ENCODE measurements at regions not wholly inside any gene's neighbourhood (a gene's known extent, or its start where the extent isn't known, plus 50 kb on each side); places are given as distances from the start of the nearest gene placed in this dataset.

DNA sequence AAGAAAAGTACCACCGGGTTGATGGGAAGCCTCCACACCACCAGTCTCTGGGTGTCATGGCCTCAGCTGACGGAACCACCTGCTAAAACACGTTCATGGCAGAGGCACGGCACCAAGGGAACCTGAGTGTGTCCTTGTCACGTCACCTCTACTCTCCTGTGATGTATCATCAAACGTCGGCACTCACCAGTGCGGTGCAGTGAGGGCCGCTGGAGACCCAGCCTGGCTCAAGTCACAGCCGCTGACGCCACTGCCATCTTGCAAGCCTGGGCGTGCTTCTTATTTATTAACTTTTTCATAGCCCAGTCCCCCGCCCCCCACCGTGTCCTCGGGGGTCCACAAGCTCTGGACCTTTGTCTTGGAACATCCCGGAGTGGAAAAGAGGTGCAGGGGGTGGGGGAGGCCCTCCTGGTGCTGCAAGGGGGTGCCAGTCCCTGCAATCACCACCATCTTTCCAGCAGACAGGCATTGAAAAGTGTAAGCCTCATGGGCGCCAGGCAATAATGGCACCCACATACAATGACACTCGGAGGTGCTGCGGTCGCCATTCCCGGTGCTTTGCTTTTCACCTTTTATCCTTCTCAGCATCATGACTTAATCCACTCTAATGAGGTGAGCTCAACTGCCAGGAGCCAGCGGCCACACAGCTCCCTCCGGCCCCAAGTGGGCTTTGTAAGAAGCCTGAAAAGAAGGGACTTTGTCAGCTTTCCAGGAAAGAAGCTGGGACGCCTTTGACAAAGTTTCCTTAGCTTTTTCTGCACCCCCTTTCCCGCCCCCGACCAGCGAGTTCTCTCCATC is 202.3 kb upstream of the IRX1 start:
- no peaks in the 10 kb centered on the region for H3K27me3 ChIP-seq (ENCODE audit: control insufficient read depth, insufficient read depth, low read length)
- no peak overlapping the region for H3K27ac ChIP-seq (ENCODE audit: low read depth, low read length)
- ChIA-PET CTCF (no interaction called here), POLR2A (no interaction called here)
- DNase-seq (ENCODE audit: low read depth, low spot score) = no peak
- H3K4me3 ChIP-seq (ENCODE audit: low read depth, low read length) = no peak overlapping the region
- TF ChIP-seq, protein P1, sequence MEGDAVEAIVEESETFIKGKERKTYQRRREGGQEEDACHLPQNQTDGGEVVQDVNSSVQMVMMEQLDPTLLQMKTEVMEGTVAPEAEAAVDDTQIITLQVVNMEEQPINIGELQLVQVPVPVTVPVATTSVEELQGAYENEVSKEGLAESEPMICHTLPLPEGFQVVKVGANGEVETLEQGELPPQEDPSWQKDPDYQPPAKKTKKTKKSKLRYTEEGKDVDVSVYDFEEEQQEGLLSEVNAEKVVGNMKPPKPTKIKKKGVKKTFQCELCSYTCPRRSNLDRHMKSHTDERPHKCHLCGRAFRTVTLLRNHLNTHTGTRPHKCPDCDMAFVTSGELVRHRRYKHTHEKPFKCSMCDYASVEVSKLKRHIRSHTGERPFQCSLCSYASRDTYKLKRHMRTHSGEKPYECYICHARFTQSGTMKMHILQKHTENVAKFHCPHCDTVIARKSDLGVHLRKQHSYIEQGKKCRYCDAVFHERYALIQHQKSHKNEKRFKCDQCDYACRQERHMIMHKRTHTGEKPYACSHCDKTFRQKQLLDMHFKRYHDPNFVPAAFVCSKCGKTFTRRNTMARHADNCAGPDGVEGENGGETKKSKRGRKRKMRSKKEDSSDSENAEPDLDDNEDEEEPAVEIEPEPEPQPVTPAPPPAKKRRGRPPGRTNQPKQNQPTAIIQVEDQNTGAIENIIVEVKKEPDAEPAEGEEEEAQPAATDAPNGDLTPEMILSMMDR (IDR thresholded peaks at IDR 0.05; ENCODE audit: low read depth, low read length) = no peak
- peaks cover 64% of the 10 kb centered on the region for H3K9me3 ChIP-seq (ENCODE audit: control insufficient read depth, insufficient read depth, low read length)

DNA sequence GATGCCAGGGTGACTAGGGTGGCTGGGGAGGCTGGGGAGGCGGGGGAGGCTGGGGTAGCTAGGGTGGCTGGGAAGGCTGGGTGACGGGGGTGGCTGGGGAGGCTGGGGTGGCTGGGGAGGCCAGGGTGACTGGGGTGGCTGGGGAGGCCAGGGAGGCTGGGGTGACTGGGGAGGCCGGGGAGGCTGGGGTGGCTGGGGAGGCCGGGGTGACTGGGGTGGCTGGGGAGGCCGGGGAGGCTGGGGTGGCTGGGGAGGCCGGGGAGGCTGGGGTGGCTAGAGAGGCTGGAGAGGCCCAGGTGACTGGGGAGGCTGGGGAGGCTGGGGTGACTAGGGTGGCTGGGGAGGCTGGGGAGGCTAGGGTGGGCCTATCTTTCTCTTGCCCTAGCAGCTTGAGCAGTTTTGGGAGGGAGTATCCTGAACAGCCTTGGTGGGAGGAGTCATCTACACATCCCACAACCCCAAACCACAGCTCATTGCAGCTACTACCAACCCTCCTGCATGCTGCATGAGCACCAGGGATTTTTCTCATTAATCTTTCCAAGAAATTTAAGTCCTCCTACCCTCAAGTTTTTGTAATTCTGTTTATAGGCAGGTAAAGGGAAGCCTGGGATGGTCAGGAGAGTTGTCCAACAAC is 203.2 kb upstream of the IRX1 start:
- ChIA-PET POLR2A (no interaction called here), CTCF (no interaction called here)
- peaks cover 66% of the 10 kb centered on the region for H3K9me3 ChIP-seq (ENCODE audit: control insufficient read depth, insufficient read depth, low read length)
- DNase-seq (ENCODE audit: low read depth, low spot score) = no peak
- no peak overlapping the region for H3K27ac ChIP-seq (ENCODE audit: low read depth, low read length)
- TF ChIP-seq, protein P1 (IDR thresholded peaks at IDR 0.05; ENCODE audit: low read depth, low read length) = no peak
- H3K27me3 ChIP-seq (ENCODE audit: control insufficient read depth, insufficient read depth, low read length) = no peaks in the 10 kb centered on the region
- H3K4me3 ChIP-seq (ENCODE audit: low read depth, low read length) = no peak overlapping the region

DNA sequence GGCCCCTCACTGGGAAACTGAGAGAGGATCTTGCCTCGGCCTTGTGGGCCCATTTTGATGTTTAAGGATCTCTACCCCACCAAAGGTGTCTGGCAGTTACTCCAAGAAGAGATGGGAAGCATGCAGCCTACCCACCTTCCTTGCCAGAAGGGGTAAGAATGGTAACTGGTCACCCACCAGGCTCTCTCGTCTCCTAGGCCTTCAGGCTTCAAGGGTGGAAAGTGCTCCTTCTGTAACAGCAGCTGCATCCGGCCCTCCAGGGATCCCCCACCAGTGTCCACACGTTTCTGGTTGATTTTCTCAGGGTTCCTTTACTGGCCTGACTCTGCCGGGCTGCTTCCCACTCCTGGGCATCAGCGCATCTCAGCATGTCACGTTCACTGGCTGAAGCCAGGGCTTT is 204.4 kb upstream of the IRX1 start:
- TF ChIP-seq, protein P1 (IDR thresholded peaks at IDR 0.05; ENCODE audit: low read depth, low read length) = no peak
- DNase-seq (ENCODE audit: low read depth, low spot score) = no peak
- peaks cover 72% of the 10 kb centered on the region for H3K9me3 ChIP-seq (ENCODE audit: control insufficient read depth, insufficient read depth, low read length)
- no peaks in the 10 kb centered on the region for H3K27me3 ChIP-seq (ENCODE audit: control insufficient read depth, insufficient read depth, low read length)
- no peak overlapping the region for H3K27ac ChIP-seq (ENCODE audit: low read depth, low read length)
- H3K4me3 ChIP-seq (ENCODE audit: low read depth, low read length) = no peak overlapping the region
- POLR2A ChIA-PET = no interaction called here
- CTCF ChIA-PET = no interaction called here

DNA sequence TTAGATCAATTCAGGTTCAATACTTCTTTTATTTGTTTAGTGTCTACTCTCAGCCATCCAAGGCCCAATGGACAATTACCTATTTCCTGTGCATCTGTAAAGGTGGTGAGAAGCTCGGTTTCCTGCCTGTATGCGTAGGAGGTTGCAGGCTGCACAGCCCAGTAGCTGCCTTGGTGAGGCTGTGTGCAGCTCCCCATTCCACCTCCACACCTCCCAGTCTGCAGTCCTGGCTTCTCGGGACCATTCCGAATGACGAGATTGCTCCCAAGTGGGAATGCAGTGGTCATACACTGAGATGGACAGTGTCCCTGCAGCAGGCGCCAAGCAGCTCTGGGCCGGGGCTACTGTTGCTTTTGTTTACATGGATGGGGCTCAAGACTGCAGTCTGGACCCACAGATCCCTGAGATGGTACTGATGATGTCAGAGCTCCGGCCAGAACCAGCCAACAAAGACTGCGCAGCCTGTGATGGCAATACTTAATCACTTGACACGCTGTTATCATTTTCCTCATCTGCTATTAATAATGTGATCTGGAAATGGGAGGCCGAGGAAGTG is 206.1 kb upstream of the IRX1 start:
- ChIA-PET POLR2A (no interaction called here), CTCF (no interaction called here)
- Histone ChIP-seq H3K9me3 (ENCODE audit: control insufficient read depth, insufficient read depth, low read length) (peaks cover 84% of the 10 kb centered on the region), H3K4me3 (ENCODE audit: low read depth, low read length) (no peak overlapping the region), H3K27me3 (ENCODE audit: control insufficient read depth, insufficient read depth, low read length) (no peaks in the 10 kb centered on the region), H3K27ac (ENCODE audit: low read depth, low read length) (no peak overlapping the region)
- TF ChIP-seq, protein P1 (IDR thresholded peaks at IDR 0.05; ENCODE audit: low read depth, low read length) = no peak
- DNase-seq (ENCODE audit: low read depth, low spot score) = no peak

DNA sequence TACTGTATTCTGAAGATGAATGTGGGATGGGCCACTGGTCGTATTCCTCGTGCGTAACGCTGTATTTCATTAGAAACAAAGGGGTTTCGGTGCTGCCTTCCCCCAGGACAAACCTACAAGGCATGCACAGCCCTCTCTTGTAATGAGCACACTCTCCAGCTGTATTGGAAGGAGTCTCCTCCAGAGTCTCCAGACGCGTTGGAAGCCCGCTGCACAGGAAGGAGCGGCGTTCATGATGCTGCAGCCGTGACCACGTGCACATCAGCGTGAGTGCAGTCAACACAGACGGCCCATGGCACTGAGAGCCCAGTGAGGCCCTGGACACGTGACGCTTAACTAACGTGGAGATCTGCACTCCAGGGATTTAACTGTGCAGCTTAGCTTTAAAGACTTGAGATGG is 209.0 kb upstream of the IRX1 start:
- Histone ChIP-seq H3K4me3 (ENCODE audit: low read depth, low read length) (no peak overlapping the region), H3K27ac (ENCODE audit: low read depth, low read length) (no peak overlapping the region), H3K9me3 (ENCODE audit: control insufficient read depth, insufficient read depth, low read length) (peaks cover 75% of the 10 kb centered on the region), H3K27me3 (ENCODE audit: control insufficient read depth, insufficient read depth, low read length) (no peaks in the 10 kb centered on the region)
- ChIA-PET CTCF (no interaction called here), POLR2A (no interaction called here)
- no peak for DNase-seq (ENCODE audit: low read depth, low spot score)
- TF ChIP-seq, protein P1 (IDR thresholded peaks at IDR 0.05; ENCODE audit: low read depth, low read length) = no peak
